K562 (cell line): ENCODE measurements at regions not wholly inside any gene's neighbourhood (a gene's known extent, or its start where the extent isn't known, plus 50 kb on each side); places are given as distances from the start of the nearest gene placed in this dataset.

Experiments used
- ATAC-seq: fragments of 200-7000 bp; cut with Tn5 transposase; 3 replicates; pipeline ENCODE4 v1.9.1; 2020; ENCODE audit warnings: moderate library complexity
- BruUV-seq: library from RNA; stranded (reverse); fragments of 400-500 nt; replicated peaks from 2 replicates; lab custom pipeline; 2021; lab: Mats Ljungman, UMichigan
- CTCF ChIA-PET: fragments of 300-600 bp; formaldehyde crosslinking; extraction: SDS; loops from one replicate; lab custom pipeline; 2021; ENCODE audit warnings: low intra/inter-chr PET ratio; lab: Yijun Ruan, JAX
- POLR2A ChIA-PET: fragments of 300-600, 350-650 bp; sonication (Branson Sonifier 250); formaldehyde crosslinking; extraction: SDS; loops from one replicate; lab custom pipeline; 2021; ENCODE audit warnings: antibody characterized with exemption, inconsistent platforms; lab: Yijun Ruan, JAX
- DNase-seq, 4 experiments: peaks; one replicate each; pipeline versions ENCODE4 v3.0.0 to v3.0.0-alpha.2; 2011 to 2018; ENCODE audit warnings: low spot score in 3 of 4, mixed read lengths in 3 of 4; ENCODE audit errors: extremely low read depth in 1 of 4
- FAIRE-seq: peaks from 2 replicates; lab custom pipeline; 2011; peaks lifted over from hg19 to GRCh38; lab: Jason Lieb, UNC
- H2AFZ ChIP-seq: 2 replicates; pipeline ENCODE4 v1.6.0; 2011; ENCODE audit warnings: low read depth, low read length, control low read depth, inconsistent platforms
- H3K27ac ChIP-seq: fragments of 200-600 bp; 3 replicates; pipeline ENCODE4 v1.8.0; 2011; ENCODE audit warnings: low read depth, mild to moderate bottlenecking, control low read depth, inconsistent platforms, low read length, moderate library complexity, mixed read lengths; ENCODE audit errors: extremely low read depth
- H3K27me3 ChIP-seq, 2 experiments: fragments of 300-600 bp in 1 of 2; 2 replicates in 1 of 2; 3 replicates in 1 of 2; pipeline versions ENCODE4 v1.6.0 to v1.8.0; 2011; ENCODE audit warnings: inconsistent platforms in 2 of 2, low read length in 2 of 2, mild to moderate bottlenecking in 1 of 2, mixed read lengths in 1 of 2, moderate library complexity in 1 of 2; ENCODE audit not compliant: control insufficient read depth in 2 of 2, insufficient read depth in 2 of 2
- H3K36me3 ChIP-seq: fragments of 300-600 bp; 3 replicates; pipeline ENCODE4 v1.8.0; 2011; ENCODE audit warnings: mild to moderate bottlenecking, low read length, inconsistent platforms; ENCODE audit not compliant: control insufficient read depth, insufficient read depth
- H3K4me1 ChIP-seq, 2 experiments: fragments of 200-600 bp in 1 of 2; replicated peaks in 1 of 2; 2 replicates in 1 of 2; 3 replicates in 1 of 2; pipeline versions ENCODE4 v1.5.1 to v1.8.0; 2011; ENCODE audit warnings: inconsistent platforms in 2 of 2, low read length in 2 of 2, mild to moderate bottlenecking in 1 of 2, mixed read lengths in 1 of 2, moderate library complexity in 1 of 2; ENCODE audit not compliant: control insufficient read depth in 2 of 2, insufficient read depth in 2 of 2
- H3K4me2 ChIP-seq: 2 replicates; pipeline ENCODE4 v1.6.1; 2011; ENCODE audit warnings: low read length, control low read depth, inconsistent platforms, mixed read lengths; ENCODE audit not compliant: insufficient read depth
- H3K4me3 ChIP-seq: fragments of 200-600 bp; sonication (generic), shearing (Covaris generic); 2 replicates; pipeline ENCODE4 v1.5.1; 2016; ENCODE audit warnings: control low read depth, inconsistent platforms
- H3K79me2 ChIP-seq: fragments of 200-600 bp; 3 replicates; pipeline ENCODE4 v1.8.0; 2011; ENCODE audit warnings: low read length, inconsistent platforms; ENCODE audit not compliant: control insufficient read depth, insufficient read depth
- H3K9ac ChIP-seq, 2 experiments: 2 replicates each; pipeline versions ENCODE4 v1.6.0 to v1.6.1; 2011; ENCODE audit warnings: low read depth in 2 of 2, low read length in 2 of 2, control low read depth in 1 of 2, inconsistent platforms in 1 of 2, mild to moderate bottlenecking in 1 of 2, mixed read lengths in 1 of 2; ENCODE audit not compliant: insufficient read depth in 1 of 2
- H3K9me1 ChIP-seq: one replicate; pipeline ENCODE4 v1.6.0; 2011; ENCODE audit warnings: inconsistent platforms, mild to moderate bottlenecking, low read length, moderate library complexity; ENCODE audit not compliant: control insufficient read depth, insufficient read depth
- H3K9me3 ChIP-seq: replicated peaks from 2 replicates; pipeline ENCODE4 v1.5.1; 2011; ENCODE audit warnings: low read depth, low read length, inconsistent platforms; ENCODE audit not compliant: control insufficient read depth, insufficient read depth
- H4K20me1 ChIP-seq: replicated peaks from 2 replicates; pipeline ENCODE4 v1.6.1; 2011; ENCODE audit warnings: low read length, inconsistent platforms, mixed read lengths; ENCODE audit not compliant: control insufficient read depth, insufficient read depth
- BDP1 ChIP-seq: IDR thresholded peaks from 3 replicates; pipeline ENCODE4 v1.6.1; 2011; ENCODE audit not compliant: insufficient read length, insufficient read depth
- E2F3 ChIP-seq: fragments of 250-450 bp; sonication (Bioruptor Pico); IDR thresholded peaks from 2 replicates; pipeline ENCODE4 v1.4.0; 2020; ENCODE audit warnings: mild to moderate bottlenecking
- HSF4 ChIP-seq: fragments of 250-450 bp; sonication (Bioruptor Pico); IDR thresholded peaks from 2 replicates; pipeline ENCODE4 v2.1.2; 2022; ENCODE audit warnings: mild to moderate bottlenecking, moderate library complexity, borderline replicate concordance
- RBM34 ChIP-seq: fragments of 200-400 bp; formaldehyde crosslinking; IDR thresholded peaks from 2 replicates; pipeline ENCODE4 v1.6.1; 2018; ENCODE audit warnings: low read length, borderline replicate concordance; ENCODE audit not compliant: insufficient read depth
- ZFP36 ChIP-seq: fragments of 150-350 bp; IDR thresholded peaks from 2 replicates; pipeline ENCODE4 v1.6.1; 2018; ENCODE audit warnings: low read length, low read depth; ENCODE audit not compliant: partially characterized antibody
- ZFX ChIP-seq: sonication (generic); formaldehyde crosslinking; IDR thresholded peaks from 2 replicates; pipeline ENCODE4 v1.8.0; 2022; ENCODE audit warnings: mild to moderate bottlenecking, missing genetic modification reagents, moderate library complexity
- ZNF780A ChIP-seq: fragments of 250-450 bp; sonication (Bioruptor Pico); IDR thresholded peaks from 2 replicates; pipeline ENCODE4 v1.5.0; 2021; ENCODE audit warnings: mild to moderate bottlenecking
- WGBS: fragments of 100-300 bp; shearing (Covaris generic); methylation state at CpG from one replicate; pipeline ENCODE4 v1.1.6; 2016; ENCODE audit warnings: low coverage, mixed read lengths; ENCODE audit not compliant: insufficient coverage; ENCODE audit errors: missing lambda C conversion rate; 5-methylcytosine and 5-hydroxymethylcytosine counted together
- in situ Hi-C: fragments of 300-500 bp; cut with MboI; formaldehyde crosslinking; loops from 4 replicates; pipeline ENCODE4 v1.15.0; 2018; ENCODE audit warnings: inconsistent platforms, mixed read lengths
- intact Hi-C: fragments of 100-400 bp; cut with micrococcal nuclease; formaldehyde crosslinking; loops from 2 replicates; pipeline ENCODE4 v1.14.2; 2022
- TF ChIP-seq, protein P1 (sequence below): fragments of 200-800 bp; sonication (Bioruptor generic); IDR thresholded peaks from 2 replicates; pipeline ENCODE4 v1.6.1; 2016; ENCODE audit warnings: missing genetic modification characterization, missing compliant biosample characterization
- TF ChIP-seq, protein P2 (sequence below): fragments of 250-450 bp; sonication (Bioruptor Pico); IDR thresholded peaks from 2 replicates; pipeline ENCODE4 v1.5.0; 2021

DNA sequence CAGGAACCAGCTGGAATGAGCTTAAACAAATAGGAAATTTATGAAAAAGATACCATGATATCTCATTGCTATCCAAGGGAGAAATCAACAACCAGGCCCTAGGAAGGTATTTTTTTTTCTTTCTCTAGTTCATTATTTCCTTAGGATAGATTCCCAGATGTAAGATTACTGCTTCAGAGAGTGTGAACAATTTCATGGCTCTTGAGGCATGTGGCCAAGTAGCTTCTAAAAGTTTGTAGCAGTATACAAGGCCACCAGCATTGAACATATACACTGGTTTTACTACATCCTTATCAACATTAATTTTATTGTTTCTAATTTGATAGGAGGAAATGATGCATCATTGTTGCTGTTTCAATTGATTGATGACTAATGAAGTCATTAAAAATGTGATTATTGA, 201.2 kb downstream of the SREK1 start (continued):
- TF ChIP-seq, protein P1, sequence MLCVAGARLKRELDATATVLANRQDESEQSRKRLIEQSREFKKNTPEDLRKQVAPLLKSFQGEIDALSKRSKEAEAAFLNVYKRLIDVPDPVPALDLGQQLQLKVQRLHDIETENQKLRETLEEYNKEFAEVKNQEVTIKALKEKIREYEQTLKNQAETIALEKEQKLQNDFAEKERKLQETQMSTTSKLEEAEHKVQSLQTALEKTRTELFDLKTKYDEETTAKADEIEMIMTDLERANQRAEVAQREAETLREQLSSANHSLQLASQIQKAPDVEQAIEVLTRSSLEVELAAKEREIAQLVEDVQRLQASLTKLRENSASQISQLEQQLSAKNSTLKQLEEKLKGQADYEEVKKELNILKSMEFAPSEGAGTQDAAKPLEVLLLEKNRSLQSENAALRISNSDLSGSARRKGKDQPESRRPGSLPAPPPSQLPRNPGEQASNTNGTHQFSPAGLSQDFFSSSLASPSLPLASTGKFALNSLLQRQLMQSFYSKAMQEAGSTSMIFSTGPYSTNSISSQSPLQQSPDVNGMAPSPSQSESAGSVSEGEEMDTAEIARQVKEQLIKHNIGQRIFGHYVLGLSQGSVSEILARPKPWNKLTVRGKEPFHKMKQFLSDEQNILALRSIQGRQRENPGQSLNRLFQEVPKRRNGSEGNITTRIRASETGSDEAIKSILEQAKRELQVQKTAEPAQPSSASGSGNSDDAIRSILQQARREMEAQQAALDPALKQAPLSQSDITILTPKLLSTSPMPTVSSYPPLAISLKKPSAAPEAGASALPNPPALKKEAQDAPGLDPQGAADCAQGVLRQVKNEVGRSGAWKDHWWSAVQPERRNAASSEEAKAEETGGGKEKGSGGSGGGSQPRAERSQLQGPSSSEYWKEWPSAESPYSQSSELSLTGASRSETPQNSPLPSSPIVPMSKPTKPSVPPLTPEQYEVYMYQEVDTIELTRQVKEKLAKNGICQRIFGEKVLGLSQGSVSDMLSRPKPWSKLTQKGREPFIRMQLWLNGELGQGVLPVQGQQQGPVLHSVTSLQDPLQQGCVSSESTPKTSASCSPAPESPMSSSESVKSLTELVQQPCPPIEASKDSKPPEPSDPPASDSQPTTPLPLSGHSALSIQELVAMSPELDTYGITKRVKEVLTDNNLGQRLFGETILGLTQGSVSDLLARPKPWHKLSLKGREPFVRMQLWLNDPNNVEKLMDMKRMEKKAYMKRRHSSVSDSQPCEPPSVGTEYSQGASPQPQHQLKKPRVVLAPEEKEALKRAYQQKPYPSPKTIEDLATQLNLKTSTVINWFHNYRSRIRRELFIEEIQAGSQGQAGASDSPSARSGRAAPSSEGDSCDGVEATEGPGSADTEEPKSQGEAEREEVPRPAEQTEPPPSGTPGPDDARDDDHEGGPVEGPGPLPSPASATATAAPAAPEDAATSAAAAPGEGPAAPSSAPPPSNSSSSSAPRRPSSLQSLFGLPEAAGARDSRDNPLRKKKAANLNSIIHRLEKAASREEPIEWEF (CRISPR knock-in tag): no peak
- TF ChIP-seq HSF4 (CRISPR knock-in tag): no peak
- no peak for TF ChIP-seq ZFP36
- TF ChIP-seq RBM34: no peak
- TF ChIP-seq, protein P2, sequence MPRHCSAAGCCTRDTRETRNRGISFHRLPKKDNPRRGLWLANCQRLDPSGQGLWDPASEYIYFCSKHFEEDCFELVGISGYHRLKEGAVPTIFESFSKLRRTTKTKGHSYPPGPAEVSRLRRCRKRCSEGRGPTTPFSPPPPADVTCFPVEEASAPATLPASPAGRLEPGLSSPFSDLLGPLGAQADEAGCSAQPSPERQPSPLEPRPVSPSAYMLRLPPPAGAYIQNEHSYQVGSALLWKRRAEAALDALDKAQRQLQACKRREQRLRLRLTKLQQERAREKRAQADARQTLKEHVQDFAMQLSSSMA (CRISPR knock-in tag): no peak
- TF ChIP-seq, all 486 proteins: peak for 0

DNA sequence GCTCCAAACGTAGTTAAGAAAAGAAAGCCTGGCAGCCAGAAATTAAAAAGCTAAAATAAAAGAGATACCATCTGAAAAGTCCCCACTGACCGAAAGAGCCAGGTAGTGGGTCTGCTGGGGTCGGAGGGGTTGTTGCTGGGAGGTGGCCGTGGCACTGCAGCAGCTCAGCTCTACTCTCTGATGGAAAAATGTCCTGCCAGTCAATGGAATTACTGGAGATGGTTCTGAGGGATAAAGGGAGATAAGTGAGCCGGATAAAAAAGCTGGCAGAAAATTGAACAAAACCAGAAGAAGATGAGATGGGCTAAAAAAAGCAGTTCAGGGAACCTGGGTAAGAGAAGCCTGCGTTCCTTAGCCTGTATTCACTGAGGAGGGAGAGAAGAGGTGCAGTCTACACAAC, 202.8 kb downstream of the SREK1 start:
- H3K27me3 ChIP-seq: no peaks in the 10 kb centered on the region
- FAIRE-seq (no peak), DNase-seq (no peak), ATAC-seq (no peak)
- CTCF ChIA-PET: no interaction called here
- no peaks in the 10 kb centered on the region for H3K4me1 ChIP-seq
- H4K20me1 ChIP-seq: no peaks in the 10 kb centered on the region
- in situ Hi-C loops: no loop called here
- no peaks in the 10 kb centered on the region for H3K9me1 ChIP-seq
- H2AFZ ChIP-seq: no peak overlapping the region
- H3K9ac ChIP-seq: no peak overlapping the region
- POLR2A ChIA-PET: no interaction called here
- H3K4me3 ChIP-seq: no peak overlapping the region
- H3K36me3 ChIP-seq: no peaks in the 10 kb centered on the region
- H3K9me3 ChIP-seq: no peaks in the 10 kb centered on the region
- H3K27ac ChIP-seq: no peak overlapping the region
- 2% methylated on average over 6 of the region's 6 CpGs for WGBS
- no TSS peak for BruUV-seq
- intact Hi-C loops: no loop called here
- H3K79me2 ChIP-seq: no peaks in the 10 kb centered on the region
- no peak overlapping the region for H3K4me2 ChIP-seq
- TF ChIP-seq E2F3 (CRISPR knock-in tag) (no peak), ZFX (CRISPR knock-in tag) (no peak), ZNF780A (no peak), BDP1 (no peak)
